IMR-90 (cell line): ENCODE measurements at regions not wholly inside any gene's neighbourhood (a gene's known extent, or its start where the extent isn't known, plus 50 kb on each side); places are given as distances from the start of the nearest gene placed in this dataset.

ENCODE experiments used
- CHD1 ChIP-seq: IDR thresholded peaks from 2 replicates; pipeline ENCODE4 v1.6.1; 2012; ENCODE audit warnings: low read depth, low read length, improper control_type of control experiment
- NFE2L2 ChIP-seq: fragments of 150-350 bp; IDR thresholded peaks from 2 replicates; pipeline ENCODE4 v1.6.1; 2016; ENCODE audit warnings: low read depth, mild to moderate bottlenecking, low read length
- SMC3 ChIP-seq: fragments of 150-350 bp; IDR thresholded peaks from 2 replicates; pipeline ENCODE4 v1.6.1; 2016; ENCODE audit warnings: low read depth, mild to moderate bottlenecking, antibody characterized with exemption, low read length, moderate library complexity
- TF ChIP-seq, protein P1 (sequence below): conservative IDR thresholded peaks from 2 replicates; pipeline ENCODE4 v1.5.1; 2012; ENCODE audit warnings: mild to moderate bottlenecking, low read depth, low read length, improper control_type of control experiment
- TF ChIP-seq, protein P2 (sequence below): fragments of 150-350 bp; IDR thresholded peaks from 2 replicates; pipeline ENCODE4 v1.6.1; 2016; ENCODE audit warnings: low read depth, mild to moderate bottlenecking, low read length, moderate library complexity, borderline replicate concordance

DNA sequence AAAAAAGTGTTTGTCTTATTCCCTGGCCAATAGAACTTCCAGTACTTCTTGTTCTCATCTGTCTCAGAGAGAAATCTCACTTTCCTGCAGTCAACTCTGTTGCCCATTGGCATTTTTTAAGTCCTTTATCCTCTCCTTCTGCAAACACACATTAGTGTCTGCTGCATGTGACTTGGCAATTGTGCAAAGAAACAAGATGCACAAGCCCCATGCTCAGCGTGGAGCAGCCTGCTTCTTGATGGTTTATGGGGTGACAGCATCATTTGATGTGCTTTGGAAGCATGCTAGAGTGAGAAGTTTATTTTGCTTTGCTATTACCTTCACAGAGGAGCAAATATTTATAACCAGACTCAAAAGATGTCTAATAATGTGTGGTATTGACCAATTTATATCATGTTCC, 238.2 kb downstream of the FAT3 start:
- TF ChIP-seq, protein P1, sequence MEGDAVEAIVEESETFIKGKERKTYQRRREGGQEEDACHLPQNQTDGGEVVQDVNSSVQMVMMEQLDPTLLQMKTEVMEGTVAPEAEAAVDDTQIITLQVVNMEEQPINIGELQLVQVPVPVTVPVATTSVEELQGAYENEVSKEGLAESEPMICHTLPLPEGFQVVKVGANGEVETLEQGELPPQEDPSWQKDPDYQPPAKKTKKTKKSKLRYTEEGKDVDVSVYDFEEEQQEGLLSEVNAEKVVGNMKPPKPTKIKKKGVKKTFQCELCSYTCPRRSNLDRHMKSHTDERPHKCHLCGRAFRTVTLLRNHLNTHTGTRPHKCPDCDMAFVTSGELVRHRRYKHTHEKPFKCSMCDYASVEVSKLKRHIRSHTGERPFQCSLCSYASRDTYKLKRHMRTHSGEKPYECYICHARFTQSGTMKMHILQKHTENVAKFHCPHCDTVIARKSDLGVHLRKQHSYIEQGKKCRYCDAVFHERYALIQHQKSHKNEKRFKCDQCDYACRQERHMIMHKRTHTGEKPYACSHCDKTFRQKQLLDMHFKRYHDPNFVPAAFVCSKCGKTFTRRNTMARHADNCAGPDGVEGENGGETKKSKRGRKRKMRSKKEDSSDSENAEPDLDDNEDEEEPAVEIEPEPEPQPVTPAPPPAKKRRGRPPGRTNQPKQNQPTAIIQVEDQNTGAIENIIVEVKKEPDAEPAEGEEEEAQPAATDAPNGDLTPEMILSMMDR = no peak
- TF ChIP-seq SMC3 = no peak
- no peak for TF ChIP-seq CHD1
- TF ChIP-seq, protein P2, sequence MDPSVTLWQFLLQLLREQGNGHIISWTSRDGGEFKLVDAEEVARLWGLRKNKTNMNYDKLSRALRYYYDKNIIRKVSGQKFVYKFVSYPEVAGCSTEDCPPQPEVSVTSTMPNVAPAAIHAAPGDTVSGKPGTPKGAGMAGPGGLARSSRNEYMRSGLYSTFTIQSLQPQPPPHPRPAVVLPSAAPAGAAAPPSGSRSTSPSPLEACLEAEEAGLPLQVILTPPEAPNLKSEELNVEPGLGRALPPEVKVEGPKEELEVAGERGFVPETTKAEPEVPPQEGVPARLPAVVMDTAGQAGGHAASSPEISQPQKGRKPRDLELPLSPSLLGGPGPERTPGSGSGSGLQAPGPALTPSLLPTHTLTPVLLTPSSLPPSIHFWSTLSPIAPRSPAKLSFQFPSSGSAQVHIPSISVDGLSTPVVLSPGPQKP = no peak
- no peak for TF ChIP-seq NFE2L2
